Posterior vena cava (tissue), 2 donors: ENCODE measurements at regions not wholly inside any gene's neighbourhood (a gene's known extent, or its start where the extent isn't known, plus 50 kb on each side); places are given as distances from the start of the nearest gene placed in this dataset.

ENCODE experiments used
- DNase-seq: peaks from one replicate; pipeline ENCODE4 v3.0.0-alpha.2; 2020; ENCODE audit warnings: low spot score
- intact Hi-C, 2 donors: fragments of 100-400 bp; cut with DNase I; formaldehyde crosslinking; loops; one replicate each; pipeline versions ENCODE4 v1.14.1 to v1.14.2; 2022 to 2023
- donor health status: DM: yes; HTN: yes; CAD: no.
- donor health status: DM: yes; HTN: yes; CAD: no.

GRCh38 chr2:225340923-225341322 lies 58.6 kb upstream of the NYAP2 start:
- intact Hi-C loops = no loop called here
- no peak for DNase-seq

- DNase-seq = no peak
- intact Hi-C loops = no loop called here
Observed at GRCh38 chr2:225337183-225337582, 62.3 kb upstream of the NYAP2 start.

DNA sequence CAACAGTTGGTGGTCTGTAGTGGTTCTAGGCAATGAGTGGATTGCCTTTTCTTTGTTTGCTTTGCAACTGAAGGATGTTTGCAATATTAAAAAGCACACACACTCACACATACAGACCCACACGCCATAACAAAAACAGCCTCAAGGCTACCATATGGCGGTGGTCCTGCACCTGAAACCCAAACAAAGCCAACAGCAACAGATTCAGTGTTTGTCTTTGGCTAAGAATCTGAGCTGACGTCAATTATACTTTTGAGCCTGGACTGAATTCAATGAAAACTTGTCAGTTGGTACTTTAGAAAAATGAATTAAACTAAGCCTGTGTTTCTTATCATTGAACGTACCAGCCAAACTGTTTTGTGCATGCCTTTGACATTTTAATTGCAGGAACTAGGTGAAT lies 65.0 kb upstream of the NYAP2 start:
- intact Hi-C loops = no loop called here

DNA sequence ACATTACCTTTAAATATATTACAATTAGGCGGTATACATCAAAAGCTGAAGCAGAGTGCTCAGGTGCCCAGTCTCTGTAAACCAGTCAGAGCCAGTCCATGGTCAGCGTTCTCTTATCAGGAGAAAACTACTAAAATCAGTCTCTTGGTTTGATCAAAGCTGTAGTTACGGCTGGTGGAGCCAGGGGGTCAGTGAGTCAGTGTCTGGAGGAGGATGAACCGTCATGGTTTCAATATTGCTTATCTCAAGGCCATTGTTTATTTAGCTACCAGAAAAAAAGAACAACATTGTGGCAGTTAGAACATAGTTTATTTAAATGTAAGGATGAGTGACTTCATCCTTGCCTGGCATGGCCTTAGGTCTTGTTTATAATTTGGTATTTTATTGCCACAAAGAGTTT lies 71.3 kb upstream of the NYAP2 start:
- no peak for DNase-seq
- intact Hi-C loops = loop anchor here in 1 of 2 donors (5.0 kb wide), 1 partner anchor 211 kb away; no protein-coding TSS in a partner anchor

More for the DNA sequence above, 65.0 kb upstream of the NYAP2 start:
- no peak for DNase-seq

- no peak for DNase-seq
- intact Hi-C loops = loop anchor here in 1 of 2 donors (5.0 kb wide), 1 partner anchor 210 kb away; no protein-coding TSS in a partner anchor
Observed at GRCh38 chr2:225326969-225327368, 72.5 kb upstream of the NYAP2 start.

DNA sequence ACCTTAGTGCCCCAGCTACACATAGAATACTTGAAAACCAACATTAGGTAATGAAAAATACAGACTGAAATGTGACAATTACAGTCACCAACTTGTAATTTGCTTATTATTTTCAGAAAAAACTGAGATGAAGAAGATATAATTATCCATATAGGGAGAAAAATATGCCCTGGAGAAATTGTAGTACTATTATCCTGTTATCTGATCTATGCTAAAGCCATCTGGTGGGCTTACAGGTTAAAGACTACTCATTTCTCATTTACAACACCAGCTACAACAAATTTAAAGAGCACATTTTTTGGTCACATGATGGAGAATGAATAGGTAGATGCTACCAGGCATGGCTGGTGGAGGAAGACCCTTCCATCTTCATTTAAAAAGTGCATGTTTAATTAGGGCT lies 79.6 kb upstream of the NYAP2 start:
- no peak for DNase-seq
- intact Hi-C loops = no loop called here

DNA sequence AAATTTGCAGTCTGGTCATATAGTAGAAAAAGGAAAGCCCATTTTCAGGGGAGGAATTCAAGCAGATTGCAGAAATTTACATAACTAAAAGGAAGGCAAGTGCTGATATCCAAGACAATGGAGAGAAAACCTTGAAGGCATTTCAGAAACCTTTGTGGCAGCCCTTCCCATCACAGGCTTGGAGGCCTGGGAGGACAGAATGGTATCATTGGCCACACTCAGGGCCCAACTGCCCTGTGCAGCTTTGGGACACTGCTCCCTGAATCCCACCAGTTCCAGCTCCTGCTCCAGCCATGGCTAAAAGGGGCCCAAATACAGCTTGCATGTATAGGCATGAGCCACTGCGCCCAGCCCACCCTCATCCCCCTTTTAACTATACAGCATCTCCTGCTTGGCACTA lies 81.1 kb upstream of the NYAP2 start:
- intact Hi-C loops = no loop called here

GRCh38 chr2:225317186-225317585 lies 82.3 kb upstream of the NYAP2 start:
- DNase-seq = no peak
- intact Hi-C loops = no loop called here

More for the DNA sequence above, 81.1 kb upstream of the NYAP2 start:
- DNase-seq = no peak

DNA sequence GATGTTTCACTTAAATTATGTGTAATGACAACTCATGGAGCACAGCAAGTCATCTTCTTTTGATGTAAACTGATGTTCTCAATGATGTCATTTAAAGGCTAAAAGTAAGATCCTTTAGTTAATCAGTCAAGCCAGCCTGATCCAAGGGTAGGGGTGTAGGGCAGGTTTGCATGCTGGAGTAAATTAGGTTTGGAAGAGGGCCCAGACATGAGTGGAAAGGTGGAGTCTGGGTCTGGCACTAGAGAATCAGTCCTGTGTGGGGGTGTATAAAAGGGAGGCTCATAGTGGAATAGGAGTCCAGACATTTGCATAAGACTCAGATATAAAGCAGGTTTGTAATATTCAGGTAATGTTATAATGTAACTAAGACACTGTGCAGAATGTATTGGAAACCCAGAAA lies 88.8 kb upstream of the NYAP2 start:
- intact Hi-C loops = no loop called here
- DNase-seq = no peak

GRCh38 chr2:225309516-225309915 lies 90.0 kb upstream of the NYAP2 start:
- no peak for DNase-seq
- intact Hi-C loops = no loop called here

DNA sequence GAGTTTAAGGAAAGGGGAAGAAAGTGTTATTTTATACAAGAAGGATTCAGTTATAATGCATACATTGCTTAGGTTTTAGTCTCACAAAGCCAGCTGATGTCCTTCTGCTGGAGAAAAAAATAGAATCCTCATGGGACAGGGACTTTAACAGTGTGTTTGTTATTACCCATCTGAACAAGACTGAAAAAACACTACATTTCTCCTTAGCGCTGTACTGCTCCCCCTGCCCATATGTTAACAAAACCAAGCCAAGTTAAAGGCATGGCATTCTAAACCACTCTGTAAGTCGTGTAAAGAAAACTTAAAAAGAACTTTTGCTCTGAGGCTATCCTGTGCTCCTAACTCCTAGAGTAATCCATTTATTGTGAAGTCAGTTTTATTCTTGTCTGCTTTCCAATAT lies 102.6 kb upstream of the NYAP2 start:
- intact Hi-C loops = no loop called here

GRCh38 chr2:225295102-225295501 lies 104.4 kb upstream of the NYAP2 start:
- intact Hi-C loops = no loop called here

More for the DNA sequence above, 102.6 kb upstream of the NYAP2 start:
- DNase-seq = no peak

GRCh38 chr2:225293638-225294037 lies 105.9 kb upstream of the NYAP2 start:
- no peak for DNase-seq
- intact Hi-C loops = no loop called here

More at GRCh38 chr2:225295102-225295501, 104.4 kb upstream of the NYAP2 start:
- DNase-seq = no peak

DNA sequence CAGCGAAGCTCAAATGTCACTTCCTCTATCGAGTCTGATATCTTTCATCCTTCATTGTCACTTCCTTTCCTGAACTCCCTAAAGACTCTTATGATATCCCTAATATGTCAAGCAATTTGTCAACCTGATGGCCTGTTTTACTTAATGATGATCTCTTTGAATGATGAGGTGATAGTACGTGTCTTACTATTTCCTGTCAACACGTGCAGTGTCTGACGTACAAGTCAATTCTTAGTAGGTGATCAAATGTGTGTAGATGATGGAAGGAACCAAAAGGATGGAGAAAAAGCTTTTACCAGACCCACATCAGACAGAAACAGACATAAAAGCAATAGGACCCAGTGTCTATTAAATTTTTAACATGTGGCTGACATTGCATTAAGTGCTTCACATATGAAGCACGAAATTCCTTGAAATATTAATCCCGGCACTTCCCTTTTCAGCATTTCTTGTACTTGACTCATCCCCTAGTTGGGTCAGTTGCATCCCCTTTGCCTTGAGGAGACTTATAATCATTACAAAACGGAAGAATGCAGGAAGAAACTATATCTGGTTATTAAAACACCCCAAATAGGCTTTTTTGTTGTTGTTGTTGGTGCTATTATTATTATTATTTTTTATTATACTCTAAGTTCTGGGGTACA lies 108.6 kb upstream of the NYAP2 start:
- intact Hi-C loops = no loop called here
- DNase-seq = no peak

- intact Hi-C loops = no loop called here
- no peak for DNase-seq
Observed at GRCh38 chr2:225289659-225290058, 109.9 kb upstream of the NYAP2 start.

- no peak for DNase-seq
- intact Hi-C loops = no loop called here
Observed at GRCh38 chr2:225288986-225289385, 110.5 kb upstream of the NYAP2 start.

GRCh38 chr2:225282858-225283710 lies 116.4 kb upstream of the NYAP2 start:
- DNase-seq = no peak
- intact Hi-C loops = no loop called here

DNA sequence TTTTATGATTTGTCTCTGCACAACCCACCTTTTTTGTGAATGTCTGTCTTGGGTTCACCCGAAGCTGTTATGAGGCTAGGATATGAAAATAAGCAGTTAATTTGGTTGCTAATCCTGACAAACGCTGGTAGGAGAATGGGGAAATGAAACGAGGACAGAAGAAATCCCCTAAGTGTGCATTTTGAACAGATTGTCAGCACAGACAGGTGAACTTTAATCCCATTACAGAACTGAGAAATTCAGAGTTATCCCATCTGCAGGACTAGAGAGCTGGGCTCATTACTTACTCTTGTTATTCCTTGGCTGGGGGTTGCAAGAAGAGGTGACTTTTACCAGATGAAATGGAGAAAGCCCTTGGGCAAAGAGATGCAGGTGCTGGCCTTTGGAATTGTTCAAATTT lies 123.3 kb upstream of the NYAP2 start:
- no peak for DNase-seq
- intact Hi-C loops = no loop called here

- intact Hi-C loops = no loop called here
- no peak for DNase-seq
Observed at GRCh38 chr2:225275443-225275842, 124.1 kb upstream of the NYAP2 start.

DNA sequence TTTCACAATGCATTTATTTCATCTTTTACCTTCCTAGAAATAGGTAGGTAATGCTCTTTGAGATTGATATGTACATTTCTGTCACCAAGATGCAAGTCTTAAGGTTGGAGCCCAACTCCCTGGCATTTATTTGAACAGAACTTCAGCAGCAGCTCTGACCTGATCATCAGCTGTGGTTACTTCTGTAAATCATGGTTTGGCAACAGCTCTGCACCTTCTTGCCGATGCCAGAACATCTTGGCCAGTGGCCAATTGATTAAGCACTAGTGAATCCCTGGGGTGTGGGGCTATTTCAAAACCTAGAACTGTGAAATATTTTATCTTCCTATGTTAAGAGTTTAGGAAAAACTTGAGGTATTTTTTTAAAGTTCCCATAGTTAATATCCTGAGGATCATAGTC lies 124.8 kb upstream of the NYAP2 start:
- no peak for DNase-seq
- intact Hi-C loops = no loop called here

DNA sequence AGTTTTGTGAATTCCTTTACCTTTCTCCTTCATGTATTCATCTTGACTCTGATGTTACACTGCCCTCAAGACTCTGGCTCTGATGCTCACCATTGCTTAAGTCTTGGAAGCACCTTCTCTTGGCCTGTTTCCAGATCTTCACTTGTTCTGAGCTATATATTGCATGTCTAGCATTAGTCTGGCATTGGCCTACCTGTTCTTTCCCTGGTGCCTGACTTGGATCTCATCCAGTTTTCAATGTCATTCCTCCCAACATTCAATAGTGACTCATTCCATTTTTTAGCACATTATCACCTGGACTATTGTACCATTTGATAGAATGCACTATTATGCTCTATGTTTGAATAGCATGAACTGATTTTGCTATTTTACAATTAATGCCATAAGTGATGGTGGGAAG lies 127.3 kb upstream of the NYAP2 start:
- no peak for DNase-seq
- intact Hi-C loops = no loop called here
